ENCODE measurements at regions not wholly inside any gene's neighbourhood (a gene's known extent, or its start where the extent isn't known, plus 50 kb on each side); places are given as distances from the start of the nearest gene placed in this dataset.

DNA sequence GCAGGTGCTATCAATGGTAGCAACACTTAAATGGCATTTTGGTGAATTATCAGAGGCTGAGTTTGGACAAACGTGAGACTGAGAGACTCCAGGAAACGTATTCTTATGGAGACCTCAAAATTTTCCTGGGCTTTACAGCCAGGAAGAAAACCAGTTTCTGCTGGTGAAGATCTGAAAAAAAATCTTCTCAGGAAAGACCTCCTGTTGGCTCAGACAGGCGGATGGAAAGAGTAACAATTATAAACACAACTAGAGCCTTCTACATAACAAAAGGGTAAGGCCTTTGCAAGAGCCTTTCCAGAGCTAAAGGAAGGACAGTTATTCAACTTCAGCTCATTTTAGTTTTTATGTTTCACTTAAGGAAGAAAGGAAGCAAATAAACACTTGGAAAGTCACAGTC lies 274.4 kb downstream of the THBS2 start:
- no peak for DNase-seq (ENCODE audit: low read depth in 4 of 4, low spot score in 1 of 4)

DNA sequence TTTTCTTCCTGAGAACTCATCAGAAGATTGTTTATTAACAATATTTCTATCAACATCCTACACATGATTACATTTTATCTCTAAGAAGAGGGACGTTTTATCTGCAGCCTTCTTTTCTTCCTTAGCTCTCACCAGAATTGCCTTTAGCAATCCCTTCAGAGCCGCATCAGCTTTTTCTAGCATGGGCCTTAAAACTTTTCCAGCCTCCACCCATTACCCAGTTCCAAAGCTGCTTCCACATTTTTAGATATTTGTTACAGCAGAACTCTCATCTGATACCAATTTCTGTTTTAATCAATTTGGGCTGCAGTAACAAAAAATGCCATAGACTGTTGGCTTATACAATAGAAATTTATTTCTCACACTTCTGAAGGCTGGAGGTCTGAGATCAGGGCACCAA lies 281.5 kb downstream of the THBS2 start:
- DNase-seq (ENCODE audit: low read depth in 4 of 4, low spot score in 1 of 4): no peak

DNA sequence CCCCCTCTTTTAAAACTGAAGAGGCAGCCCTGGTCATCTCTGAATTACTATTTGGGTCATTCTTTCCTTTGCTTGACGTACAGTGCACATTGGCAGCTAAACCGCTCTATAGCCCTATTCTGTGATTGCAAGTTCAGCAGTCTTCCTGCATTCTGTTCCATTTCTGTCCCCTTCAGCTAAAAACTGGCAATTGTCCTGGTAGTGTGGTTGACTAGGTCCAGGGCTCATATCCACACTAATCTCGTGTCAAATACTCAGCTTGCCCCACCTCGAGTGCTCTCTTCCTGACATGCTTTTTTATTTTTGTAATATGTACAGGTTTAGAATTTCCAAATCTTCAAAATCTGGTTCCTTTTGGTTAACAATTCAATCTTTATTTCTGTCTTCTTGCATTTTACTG lies 282.1 kb downstream of the THBS2 start:
- DNase-seq (ENCODE audit: low read depth in 4 of 4, low spot score in 1 of 4): no peak

DNA sequence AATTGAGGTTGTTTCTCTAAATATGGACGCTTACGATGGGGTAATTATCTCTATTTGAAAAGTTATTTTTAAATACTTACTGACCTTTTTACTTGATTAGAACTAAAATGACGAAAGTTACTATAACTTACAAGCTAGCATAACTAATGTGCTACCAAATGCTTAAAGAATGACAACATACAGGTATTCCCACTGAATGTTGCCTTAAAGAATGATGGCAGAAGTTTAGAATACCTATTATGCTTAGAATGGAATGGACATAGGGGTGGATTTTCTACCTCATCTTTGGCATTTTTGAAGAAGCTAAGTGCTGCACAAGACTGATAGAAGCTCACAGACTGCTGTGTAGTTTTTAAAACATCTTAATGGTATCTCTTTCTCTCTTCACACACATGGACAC lies 284.8 kb downstream of the THBS2 start:
- no peak for DNase-seq (ENCODE audit: low read depth in 4 of 4, low spot score in 1 of 4)

DNA sequence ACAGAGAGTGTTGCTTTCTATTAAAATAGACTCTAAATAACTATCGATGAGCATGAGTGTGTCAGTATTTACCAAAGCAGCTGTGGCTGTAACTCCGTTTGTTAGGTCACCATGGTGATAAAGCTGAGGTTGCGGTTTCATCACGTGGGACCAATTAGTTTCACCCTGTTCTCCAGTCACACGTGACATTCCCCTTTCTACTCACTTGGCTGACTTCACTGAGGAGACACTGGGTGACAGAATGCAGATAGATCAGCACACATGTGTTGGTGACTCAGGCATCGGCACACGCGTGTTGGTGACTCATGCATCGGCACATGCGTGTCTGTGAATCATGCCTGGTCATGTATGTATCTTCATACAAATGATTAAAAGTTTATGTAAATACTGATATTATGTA lies 285.4 kb downstream of the THBS2 start:
- DNase-seq (ENCODE audit: low read depth in 4 of 4, low spot score in 1 of 4): no peak

DNA sequence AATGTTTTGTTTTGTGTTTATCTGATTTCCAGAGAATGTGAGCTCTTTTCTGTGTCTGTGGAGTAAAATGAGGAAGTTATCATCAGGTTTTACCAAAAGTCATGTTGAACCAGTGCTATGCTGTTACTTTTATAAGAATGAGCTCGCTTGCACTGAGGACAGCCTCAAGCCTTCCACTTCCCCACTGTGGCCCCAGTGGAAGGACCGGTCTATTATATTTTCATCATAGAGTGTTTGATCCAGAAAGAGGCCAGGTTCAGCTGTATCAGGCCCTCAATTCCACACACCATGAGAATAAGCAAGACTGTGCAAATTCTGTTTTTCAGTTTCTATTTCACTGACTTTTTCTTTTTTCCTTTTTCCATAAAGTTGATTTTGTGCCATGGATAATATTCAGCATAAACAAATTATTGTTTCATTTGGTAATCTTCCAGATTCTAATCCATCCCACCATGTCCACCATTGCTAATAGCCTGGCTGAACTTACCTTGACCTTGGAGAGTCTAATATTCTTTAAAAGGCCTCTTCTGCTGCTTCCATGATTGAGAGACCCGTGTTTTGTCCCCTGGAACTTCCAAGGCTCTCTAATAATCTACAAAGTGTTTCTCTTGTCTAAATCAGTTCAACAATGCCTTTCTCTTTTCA lies 286.2 kb downstream of the THBS2 start:
- no peak for DNase-seq (ENCODE audit: low read depth in 4 of 4, low spot score in 1 of 4)

DNA sequence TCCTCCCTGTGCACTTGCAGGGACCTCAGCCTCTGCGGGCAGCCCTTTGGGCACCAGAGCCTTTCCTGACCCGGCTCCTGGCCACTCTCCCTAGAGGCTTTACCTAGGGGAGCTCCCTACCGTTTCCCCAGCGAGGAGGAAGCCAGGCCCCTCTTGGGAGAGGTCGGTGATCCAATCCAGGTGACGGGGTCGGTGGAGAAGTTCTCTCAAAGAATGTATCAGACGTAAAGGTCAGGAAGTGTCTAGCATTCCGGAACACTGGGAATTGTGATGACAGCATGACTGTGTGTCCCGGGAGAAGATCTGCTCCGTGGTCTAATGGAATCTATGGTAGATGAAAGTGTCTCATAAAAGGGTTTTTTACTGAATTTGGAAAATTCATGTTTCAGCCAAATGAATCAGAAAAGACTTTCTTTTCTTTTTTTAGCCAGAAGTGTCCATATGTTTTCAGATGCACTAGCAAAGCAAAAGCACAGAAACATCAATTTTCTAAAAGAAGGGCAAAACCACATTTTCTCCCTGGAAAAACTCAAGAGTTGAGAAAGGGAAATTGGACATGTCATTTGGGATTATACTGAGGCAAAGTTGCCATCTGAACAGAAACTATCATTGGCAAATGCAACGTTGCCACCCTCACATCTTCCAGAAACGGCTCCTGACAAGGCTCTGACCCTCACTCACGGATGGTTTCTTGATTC lies 289.4 kb downstream of the THBS2 start:
- DNase-seq (ENCODE audit: low read depth in 4 of 4, low spot score in 1 of 4): no peak

DNA sequence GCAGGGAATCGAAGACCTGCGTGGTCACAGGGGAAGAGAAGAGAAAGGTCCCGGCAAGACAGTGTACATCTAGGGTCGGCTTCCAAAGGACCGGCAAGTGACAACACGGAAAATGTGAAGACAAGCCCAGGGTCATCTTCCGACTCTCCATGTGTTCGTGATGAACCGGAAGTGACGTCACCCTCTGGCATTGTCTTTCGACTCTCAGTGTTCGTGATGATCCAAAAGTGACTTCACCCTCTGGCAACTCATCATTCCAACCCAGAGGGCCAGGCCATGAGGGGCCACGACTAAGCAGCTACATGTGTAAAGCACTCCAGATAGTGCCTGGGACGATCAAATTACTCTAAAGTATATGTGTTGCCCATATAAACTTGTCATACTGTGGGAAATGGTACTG lies 290.8 kb downstream of the THBS2 start:
- no peak for DNase-seq (ENCODE audit: low read depth in 4 of 4, low spot score in 1 of 4)

DNA sequence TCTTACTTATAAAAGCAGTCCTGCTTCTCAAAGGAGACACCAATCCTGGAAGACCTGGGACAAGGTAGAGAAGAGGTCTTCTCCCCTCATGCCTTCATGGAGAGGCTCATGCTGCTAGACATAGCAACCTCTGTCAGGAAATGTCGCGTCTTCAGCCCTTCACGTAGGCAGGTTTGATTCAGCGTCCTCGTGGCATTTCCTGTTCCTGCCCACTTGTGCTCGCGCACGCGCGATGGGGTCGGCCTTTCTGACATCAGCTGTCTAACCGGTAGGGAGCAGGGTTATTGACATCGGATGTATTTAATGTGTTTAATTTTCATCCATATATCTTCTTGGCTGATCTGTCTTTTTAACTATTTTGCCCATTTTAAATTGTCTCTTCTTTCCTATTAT lies 292.4 kb downstream of the THBS2 start:
- no peak for DNase-seq (ENCODE audit: low read depth in 4 of 4, low spot score in 1 of 4)

DNA sequence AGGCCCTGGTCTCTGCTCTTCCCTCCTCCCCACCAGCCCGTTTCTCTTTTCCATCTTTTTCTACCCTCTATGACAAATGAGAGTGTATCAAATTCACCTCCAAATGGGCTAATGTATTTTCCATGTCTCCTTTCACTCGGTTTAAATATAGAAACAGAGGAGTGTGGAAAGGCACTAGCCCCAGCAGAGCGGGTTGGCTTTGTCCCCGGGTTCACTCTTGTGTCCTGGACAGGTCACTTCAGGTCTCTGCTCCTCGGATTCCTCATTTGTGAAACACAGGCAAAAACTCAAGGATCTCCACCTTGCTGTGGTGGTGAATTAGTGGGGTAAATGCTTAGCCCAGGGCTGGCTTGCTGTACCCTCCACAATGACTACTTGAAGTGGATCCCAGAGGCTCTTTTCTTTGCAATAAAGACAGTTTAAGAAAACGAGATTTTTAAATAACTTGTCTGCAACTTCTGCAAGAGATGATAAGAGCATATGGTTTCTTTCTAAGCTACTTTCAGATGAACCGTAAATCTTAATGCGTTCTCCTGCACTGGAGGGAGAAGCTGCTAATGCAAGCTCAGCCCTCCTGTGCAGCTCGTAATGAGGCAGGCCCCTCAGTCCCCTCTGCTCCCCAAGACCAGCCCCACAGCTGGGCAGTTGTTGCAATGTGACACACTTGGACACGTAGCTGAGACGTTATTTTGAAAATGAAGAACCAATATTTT lies 292.9 kb downstream of the THBS2 start:
- DNase-seq (ENCODE audit: low read depth in 4 of 4, low spot score in 1 of 4): no peak

DNA sequence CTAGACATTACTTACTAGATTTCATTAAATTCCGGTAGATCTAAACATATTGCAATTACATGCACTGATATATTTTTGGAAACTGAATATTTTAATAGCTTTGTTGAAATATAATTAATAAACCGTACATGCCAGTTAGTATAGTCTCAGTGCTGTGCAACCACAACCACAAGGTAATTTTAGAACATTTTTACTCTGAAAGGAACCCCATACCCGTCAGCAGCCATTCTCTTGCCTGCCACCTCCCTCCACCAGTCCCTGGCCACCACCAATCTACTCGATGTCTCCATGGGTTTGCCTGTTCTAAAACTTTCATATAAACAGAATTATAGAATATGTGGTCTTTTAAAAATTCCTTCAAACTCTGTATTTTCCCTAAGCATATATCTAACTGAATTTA lies 293.9 kb downstream of the THBS2 start:
- DNase-seq (ENCODE audit: low read depth in 4 of 4, low spot score in 1 of 4): no peak

DNA sequence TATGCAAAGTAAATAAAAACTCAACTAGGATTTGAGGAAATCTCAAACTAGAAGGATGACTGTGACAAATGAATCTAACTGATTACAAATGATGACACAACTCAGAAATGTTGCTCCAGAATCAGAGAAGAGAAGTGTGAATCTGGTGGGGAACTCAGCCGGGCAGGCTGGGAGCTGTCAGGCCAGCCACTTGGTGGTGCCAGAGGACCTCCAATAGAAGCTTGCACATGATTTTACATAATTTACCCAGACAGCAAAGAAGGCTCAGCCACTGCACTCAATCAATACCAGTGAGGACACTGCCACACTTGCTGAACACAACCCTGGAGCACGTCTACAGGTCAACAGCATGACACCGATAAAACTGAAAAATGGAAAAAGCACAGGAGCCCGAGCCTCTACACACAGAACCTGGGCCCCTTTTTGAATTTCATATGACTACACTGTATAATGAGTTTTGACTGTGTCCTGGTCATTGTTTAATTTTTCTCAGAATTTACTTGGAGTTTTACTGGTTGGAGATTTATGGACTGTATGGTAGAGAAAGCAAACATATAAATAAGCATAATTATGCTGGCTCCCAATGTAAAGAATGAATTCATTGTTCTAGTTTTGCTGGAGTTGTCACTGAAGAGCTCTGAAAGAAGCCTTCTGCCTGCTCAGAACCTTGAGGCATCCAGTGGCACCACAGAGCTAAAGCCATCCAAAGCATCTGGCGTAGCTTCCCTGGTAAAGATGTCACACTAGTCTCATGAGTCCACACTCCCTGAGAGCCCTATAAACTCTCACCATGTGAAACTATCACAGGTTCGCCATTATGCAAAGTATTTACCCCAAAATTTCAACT lies 296.5 kb downstream of the THBS2 start:
- peak in 2 of 4 experiments; percentile 6 to 7 for DNase-seq (ENCODE audit: low read depth in 4 of 4, low spot score in 1 of 4)

DNA sequence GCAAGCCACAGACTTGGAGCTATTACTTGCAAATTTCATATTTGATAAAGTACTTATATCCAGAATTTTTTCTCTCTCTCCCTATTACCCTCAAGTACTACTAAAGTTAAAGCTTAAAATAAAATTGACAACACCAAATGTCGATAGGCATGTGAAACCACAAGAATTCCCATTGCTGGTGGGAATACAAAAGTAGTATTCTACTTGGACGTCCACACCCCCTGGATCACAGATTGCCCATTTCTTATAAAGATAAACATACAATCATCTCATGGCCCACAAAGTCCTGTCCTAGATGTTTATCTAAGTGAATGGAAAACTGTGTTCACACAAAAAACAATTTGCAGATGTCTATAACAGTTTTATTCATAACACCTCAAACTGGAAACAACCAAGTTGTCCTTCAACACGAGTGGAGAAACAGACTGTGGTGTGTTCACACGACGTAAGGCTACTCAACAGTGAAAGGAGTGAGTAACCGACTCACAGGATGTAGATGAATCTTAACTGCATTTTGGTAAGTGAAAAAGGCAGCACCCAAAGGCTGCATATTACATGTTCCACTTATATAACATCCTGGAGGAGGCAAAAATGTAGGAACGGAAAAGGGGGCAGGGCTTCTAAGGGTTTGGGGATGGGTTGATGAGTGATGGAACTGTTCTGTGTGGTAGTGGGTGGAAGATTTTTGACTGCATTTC lies 297.4 kb downstream of the THBS2 start:
- no peak for DNase-seq (ENCODE audit: low read depth in 4 of 4, low spot score in 1 of 4)

DNA sequence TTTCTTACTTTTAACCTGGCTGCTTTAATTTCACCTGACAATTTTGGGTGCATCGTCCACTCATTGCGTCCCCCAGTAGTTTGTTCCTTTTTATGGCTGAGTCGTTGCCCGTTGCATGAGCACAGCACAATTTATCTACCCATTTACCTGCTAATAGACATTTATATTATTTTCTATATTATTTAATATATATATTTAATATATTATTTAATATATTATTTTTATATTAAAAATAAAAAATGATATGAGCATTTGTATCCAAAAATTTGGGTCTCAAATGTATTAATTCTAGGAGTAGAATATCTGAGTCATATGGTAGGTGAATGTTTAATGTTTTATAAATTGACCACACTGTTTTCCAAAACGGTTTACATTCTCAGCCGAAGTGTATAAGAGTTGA lies 300.2 kb downstream of the THBS2 start:
- no peak for DNase-seq (ENCODE audit: low read depth in 4 of 4, low spot score in 1 of 4)

DNA sequence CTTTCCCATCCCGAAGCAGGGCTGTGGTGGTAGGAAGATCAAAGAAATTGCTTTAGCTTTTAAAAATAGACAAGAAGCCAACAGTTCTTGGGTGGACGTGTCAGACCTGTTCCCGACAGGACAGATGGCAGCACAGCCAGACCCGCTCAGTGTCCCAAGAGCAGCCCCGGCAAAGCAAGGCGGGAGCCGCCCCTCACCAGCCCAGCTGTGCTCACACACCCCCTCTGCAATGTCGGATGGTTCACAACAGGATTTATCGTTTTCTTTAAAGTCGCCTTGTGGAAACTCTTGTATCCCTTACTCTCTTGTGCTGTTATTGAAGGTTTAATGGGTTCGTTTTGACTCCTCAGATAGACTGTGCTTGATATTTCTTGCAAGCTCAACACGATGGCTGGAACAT lies 302.4 kb downstream of the THBS2 start:
- DNase-seq (ENCODE audit: low read depth in 4 of 4, low spot score in 1 of 4): no peak

DNA sequence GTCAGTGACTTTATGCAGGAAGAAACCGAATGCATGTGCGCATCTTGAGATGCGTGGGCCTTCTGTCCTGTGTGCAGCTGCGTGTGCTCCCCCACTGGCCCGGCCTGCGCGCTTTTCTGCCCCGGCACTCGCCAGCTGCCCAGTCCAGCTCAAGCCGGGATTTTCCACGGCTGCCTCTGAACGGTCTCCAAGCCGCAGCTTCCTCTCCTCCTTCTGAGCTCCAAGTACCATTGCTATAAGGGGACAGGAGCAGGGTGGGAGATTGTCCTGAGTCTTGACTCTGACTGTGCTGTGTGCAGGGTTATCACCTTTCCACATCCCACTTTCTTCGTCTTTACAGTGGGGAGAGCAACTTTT lies 302.8 kb downstream of the THBS2 start:
- DNase-seq (ENCODE audit: low read depth in 4 of 4, low spot score in 1 of 4): no peak

DNA sequence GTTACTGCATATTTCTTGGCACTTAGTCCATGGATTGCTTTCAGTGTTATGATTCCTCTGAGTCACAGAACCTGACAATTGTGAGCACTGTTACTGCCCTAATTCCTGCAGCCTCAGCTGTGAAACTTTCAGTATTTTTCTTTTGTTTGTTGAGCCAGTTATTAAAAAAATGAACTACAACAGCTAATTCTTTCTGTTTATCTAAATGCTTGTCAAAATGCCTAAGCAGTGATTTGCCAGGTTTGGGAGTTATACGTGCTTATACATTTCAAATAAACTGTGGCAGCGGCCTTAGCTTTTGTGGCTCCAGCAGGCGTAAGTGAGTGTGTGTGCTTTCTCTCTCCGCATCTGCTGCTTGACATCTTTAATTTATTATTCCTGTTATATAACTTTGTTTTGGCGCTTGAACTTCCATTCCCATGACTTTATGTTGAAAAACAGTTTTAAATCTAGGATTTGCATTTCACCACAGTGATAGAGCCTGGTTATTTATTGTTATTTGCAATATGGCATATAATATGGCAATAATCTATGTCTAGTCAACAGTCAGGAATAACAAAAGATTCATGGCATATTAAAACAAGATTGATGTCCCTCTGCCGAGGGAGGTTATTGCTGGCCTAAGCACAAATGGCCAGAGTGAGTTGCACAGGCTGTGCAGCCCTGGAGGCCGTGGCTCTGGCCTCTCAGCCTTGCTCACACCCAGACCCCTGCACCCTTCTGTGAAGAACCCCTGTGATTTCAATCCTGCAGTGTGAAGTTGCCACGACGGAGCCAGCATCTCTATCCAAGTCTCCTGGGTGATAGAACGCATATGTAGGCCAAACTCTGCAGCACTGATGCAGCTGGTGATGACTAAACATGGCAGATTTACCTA lies 303.4 kb downstream of the THBS2 start:
- DNase-seq (ENCODE audit: low read depth in 4 of 4, low spot score in 1 of 4): no peak

DNA sequence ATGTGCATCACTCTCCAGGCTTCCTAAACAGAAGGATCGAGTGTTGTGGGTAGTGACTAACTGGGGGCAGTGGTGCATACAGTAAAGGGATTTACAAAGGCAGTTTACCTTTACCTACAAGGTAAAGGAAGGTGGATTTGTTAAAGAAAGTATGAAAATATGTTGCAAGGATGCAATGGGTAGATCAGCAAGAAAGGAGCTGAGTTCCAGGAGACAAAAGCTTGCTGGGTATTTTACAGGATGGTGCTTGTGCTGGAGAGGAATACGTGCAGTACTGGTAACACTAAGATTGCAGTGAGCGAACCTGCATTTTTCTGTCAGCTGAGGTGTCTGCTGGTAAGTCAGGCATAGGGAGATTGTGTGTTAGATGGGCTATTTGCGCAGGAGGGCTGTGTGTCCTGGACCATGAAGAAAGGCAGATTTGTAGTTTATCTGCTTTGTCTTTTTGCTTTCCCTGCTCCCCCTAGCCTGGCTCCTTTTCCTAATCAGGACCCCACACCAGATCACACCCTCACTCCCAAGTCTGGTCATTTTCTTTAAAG lies 304.6 kb downstream of the THBS2 start:
- no peak for DNase-seq (ENCODE audit: low read depth in 4 of 4, low spot score in 1 of 4)

DNA sequence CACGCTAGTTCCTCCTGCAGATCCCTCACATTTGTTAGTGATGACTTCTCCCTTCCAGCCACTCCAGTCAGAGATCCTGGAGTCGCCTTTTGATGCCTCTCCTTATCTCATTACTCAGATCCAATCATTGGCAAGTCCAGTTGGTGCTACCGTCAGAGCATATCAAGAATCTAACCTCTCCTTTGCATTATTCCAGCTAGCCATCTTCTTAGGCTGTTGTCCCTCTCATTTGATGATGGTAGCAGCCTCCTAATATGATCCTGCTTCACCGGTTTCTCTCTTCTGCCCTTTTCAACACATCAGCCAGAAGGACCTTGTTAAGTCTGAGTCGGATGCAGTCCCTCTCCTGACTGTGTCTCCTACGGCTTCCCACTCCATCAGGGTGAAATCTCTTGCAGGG lies 305.6 kb downstream of the THBS2 start:
- DNase-seq (ENCODE audit: low read depth in 4 of 4, low spot score in 1 of 4): no peak

Data from stimulated activated CD4-positive, alpha-beta T cell treated with anti-CD3 and anti-CD28 coated beads, Interleukin-1b, Interleukin-23, amount 100 ng/mL, for 24 hours (primary cell).